MCF 10A (cell line): ENCODE measurements at regions not wholly inside any gene's neighbourhood (a gene's known extent, or its start where the extent isn't known, plus 50 kb on each side); places are given as distances from the start of the nearest gene placed in this dataset.
A peak's percentile ranks its signal among the peaks of the same experiment; 100 is the strongest.

Experiments
- BruUV-seq: library from RNA; stranded (reverse); fragments of 400-500 nt; replicated peaks from 2 replicates; lab custom pipeline; 2021; lab: Mats Ljungman, UMichigan
- CTCF ChIA-PET: fragments of 300-600 bp; sonication (Branson Sonifier 250); formaldehyde crosslinking; extraction: SDS; loops from one replicate; lab custom pipeline; 2021; ENCODE audit warnings: antibody characterized with exemption, inconsistent platforms; lab: Yijun Ruan, JAX
- POLR2A ChIA-PET: fragments of 300-600, 350-650 bp; sonication (Branson Sonifier 250); formaldehyde crosslinking; extraction: SDS; loops from one replicate; lab custom pipeline; 2020; ENCODE audit warnings: antibody characterized with exemption, inconsistent platforms; lab: Yijun Ruan, JAX
- DNase-seq: peaks from one replicate; pipeline ENCODE4 v3.0.0-alpha.2; 2018; ENCODE audit not compliant: unreplicated experiment
- H3K27ac Mint-ChIP-seq: one replicate; pipeline ENCODE4 v1.8.0; 2022; ENCODE audit warnings: mild to moderate bottlenecking, low read depth, mixed read lengths; ENCODE audit not compliant: unreplicated experiment
- H3K27me3 Mint-ChIP-seq: one replicate; pipeline ENCODE4 v1.8.0; 2022; ENCODE audit warnings: mixed read lengths; ENCODE audit not compliant: insufficient read depth, unreplicated experiment
- H3K36me3 Mint-ChIP-seq: one replicate; pipeline ENCODE4 v1.8.0; 2022; ENCODE audit warnings: mild to moderate bottlenecking, moderate library complexity, mixed read lengths; ENCODE audit not compliant: insufficient read depth, unreplicated experiment
- H3K4me1 Mint-ChIP-seq: one replicate; pipeline ENCODE4 v1.8.0; 2022; ENCODE audit warnings: mixed read lengths; ENCODE audit not compliant: insufficient read depth, unreplicated experiment
- H3K4me3 Mint-ChIP-seq: one replicate; pipeline ENCODE4 v1.8.0; 2022; ENCODE audit warnings: mild to moderate bottlenecking, moderate library complexity, mixed read lengths; ENCODE audit not compliant: unreplicated experiment
- H3K9me3 Mint-ChIP-seq: one replicate; pipeline ENCODE4 v1.8.0; 2022; ENCODE audit warnings: mixed read lengths; ENCODE audit not compliant: unreplicated experiment
- intact Hi-C: fragments of 100-400 bp; cut with micrococcal nuclease; formaldehyde crosslinking; loops from 2 replicates; pipeline ENCODE4 v1.14.1; 2022
- TF ChIP-seq, protein P1 (sequence below): fragments of 200-600 bp; IDR thresholded peaks from one replicate; pipeline ENCODE4 v1.8.0; 2022; ENCODE audit warnings: antibody characterized with exemption, mild to moderate bottlenecking; ENCODE audit not compliant: unreplicated experiment

DNA sequence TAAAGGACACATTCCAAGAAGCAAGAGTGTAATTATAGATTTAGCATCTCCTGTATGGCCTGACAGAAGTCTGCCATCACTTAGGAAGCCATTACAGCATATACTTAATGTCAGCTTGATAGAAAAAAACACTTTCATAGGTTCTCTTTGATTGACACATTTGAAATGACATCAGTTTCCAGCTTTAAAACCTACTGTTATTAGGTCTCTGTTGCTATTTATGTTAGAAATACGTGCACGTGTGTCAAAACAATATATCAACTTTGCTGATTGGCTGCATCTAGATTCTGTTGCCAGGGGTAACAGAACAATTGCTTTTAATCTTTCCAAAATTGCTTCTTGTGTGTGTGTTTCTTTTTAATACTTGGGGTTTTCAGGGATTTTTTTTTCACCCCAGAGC is 389.3 kb upstream of the ATP11B start:
- TF ChIP-seq, protein P1, sequence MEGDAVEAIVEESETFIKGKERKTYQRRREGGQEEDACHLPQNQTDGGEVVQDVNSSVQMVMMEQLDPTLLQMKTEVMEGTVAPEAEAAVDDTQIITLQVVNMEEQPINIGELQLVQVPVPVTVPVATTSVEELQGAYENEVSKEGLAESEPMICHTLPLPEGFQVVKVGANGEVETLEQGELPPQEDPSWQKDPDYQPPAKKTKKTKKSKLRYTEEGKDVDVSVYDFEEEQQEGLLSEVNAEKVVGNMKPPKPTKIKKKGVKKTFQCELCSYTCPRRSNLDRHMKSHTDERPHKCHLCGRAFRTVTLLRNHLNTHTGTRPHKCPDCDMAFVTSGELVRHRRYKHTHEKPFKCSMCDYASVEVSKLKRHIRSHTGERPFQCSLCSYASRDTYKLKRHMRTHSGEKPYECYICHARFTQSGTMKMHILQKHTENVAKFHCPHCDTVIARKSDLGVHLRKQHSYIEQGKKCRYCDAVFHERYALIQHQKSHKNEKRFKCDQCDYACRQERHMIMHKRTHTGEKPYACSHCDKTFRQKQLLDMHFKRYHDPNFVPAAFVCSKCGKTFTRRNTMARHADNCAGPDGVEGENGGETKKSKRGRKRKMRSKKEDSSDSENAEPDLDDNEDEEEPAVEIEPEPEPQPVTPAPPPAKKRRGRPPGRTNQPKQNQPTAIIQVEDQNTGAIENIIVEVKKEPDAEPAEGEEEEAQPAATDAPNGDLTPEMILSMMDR, result no peak
- Mint-ChIP-seq H3K4me1 (no peaks in the 10 kb centered on the region), H3K27me3 (no peaks in the 10 kb centered on the region), H3K4me3 (no peak overlapping the region), H3K9me3 (no peaks in the 10 kb centered on the region), H3K36me3 (no peaks in the 10 kb centered on the region), H3K27ac (no peak overlapping the region)
- intact Hi-C loops, result no loop called here
- ChIA-PET CTCF (interaction anchor here (0.6 kb wide), 1 partner anchor 1491 kb away, joined by 3 read pairs; the partner anchor contains the start of gene FXR1), POLR2A (no interaction called here)
- no peak for DNase-seq
- no TSS peak for BruUV-seq

DNA sequence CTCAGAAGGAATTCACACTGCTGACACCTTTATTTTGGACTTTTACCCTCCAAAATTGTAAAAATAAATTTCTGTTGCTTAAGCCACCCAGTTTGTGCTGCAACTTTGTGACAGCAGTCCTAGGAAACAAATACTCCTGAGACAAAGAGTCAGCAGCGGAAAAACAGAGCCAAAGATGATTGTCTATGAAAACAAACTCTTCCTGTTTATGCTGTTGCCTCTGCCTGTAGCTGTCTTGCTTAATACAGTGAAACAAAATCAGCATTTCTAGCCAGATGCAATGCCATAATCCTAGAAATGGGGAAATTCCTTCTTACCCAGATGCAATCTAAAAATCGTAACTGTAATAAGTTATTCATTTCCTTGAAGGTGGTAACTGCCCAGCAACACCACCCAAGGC is 387.5 kb upstream of the ATP11B start:
- H3K36me3 Mint-ChIP-seq, result no peaks in the 10 kb centered on the region
- H3K27me3 Mint-ChIP-seq, result no peaks in the 10 kb centered on the region
- no peak overlapping the region for H3K27ac Mint-ChIP-seq
- no peaks in the 10 kb centered on the region for H3K4me1 Mint-ChIP-seq
- peak; percentile 56 for DNase-seq
- H3K4me3 Mint-ChIP-seq, result no peak overlapping the region
- ChIA-PET CTCF (no interaction called here), POLR2A (no interaction called here)
- intact Hi-C loops, result no loop called here
- TF ChIP-seq, protein P1, result no peak
- no TSS peak for BruUV-seq
- no peaks in the 10 kb centered on the region for H3K9me3 Mint-ChIP-seq

DNA sequence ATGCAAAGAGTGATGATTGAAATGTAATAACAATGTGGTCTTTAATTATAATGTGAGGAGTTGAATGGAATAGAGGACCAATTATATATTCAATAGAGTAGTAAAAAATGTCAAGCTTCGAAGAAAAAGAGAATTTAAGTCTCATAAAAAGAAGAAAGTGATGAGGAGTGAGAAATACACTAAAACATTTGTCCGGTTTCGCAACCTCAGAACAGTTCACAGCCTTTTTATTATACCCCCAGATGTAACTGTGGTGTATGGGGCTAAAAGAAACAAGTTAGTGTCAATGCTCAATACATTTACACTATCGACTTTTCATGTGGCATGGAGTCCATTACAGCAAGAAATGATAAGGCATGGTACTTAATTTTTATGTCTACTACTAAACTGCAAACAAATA is 386.5 kb upstream of the ATP11B start:
- intact Hi-C loops, result no loop called here
- H3K4me1 Mint-ChIP-seq, result no peaks in the 10 kb centered on the region
- ChIA-PET CTCF (interaction anchor here (0.6 kb wide), 1 partner anchor 1678 kb away, joined by 4 read pairs; no protein-coding TSS in a partner anchor), POLR2A (no interaction called here)
- H3K36me3 Mint-ChIP-seq, result no peaks in the 10 kb centered on the region
- no peak overlapping the region for H3K4me3 Mint-ChIP-seq
- peak overlapping the region; percentile 36 for H3K27ac Mint-ChIP-seq
- TF ChIP-seq, protein P1, result no peak
- no peaks in the 10 kb centered on the region for H3K27me3 Mint-ChIP-seq
- BruUV-seq, result no TSS peak
- H3K9me3 Mint-ChIP-seq, result no peaks in the 10 kb centered on the region
- DNase-seq, result no peak

DNA sequence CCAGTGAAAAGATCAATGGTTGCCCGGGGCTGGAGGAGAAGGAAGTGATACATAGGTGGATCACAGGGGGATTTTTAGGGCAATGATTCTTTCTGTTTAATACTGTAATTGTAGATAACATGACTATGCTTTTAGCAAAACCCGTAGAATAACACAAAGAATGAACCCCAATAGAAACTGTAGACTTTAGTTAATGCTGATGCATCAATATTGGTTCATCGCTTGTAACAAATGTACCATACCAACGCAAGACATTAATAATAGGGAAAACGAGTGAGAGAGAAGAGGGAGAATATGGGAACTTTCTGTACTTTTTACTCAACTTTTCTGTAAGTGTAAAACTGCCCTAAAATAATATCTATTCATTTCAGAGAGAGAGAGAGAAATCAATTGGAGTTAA is 383.3 kb upstream of the ATP11B start:
- Mint-ChIP-seq H3K27me3 (no peaks in the 10 kb centered on the region), H3K27ac (no peak overlapping the region), H3K36me3 (no peaks in the 10 kb centered on the region), H3K9me3 (no peaks in the 10 kb centered on the region), H3K4me3 (no peak overlapping the region), H3K4me1 (peaks cover 6% of the 10 kb centered on the region)
- BruUV-seq, result no TSS peak
- intact Hi-C loops, result no loop called here
- POLR2A ChIA-PET, result no interaction called here
- DNase-seq, result no peak
- TF ChIP-seq, protein P1, result no peak
- CTCF ChIA-PET, result interaction anchor here (0.6 kb wide), 1 partner anchor 43 kb away, joined by 5 read pairs; no protein-coding TSS in a partner anchor
